Fibroblast of the aortic adventitia (primary cell): ENCODE measurements at regions not wholly inside any gene's neighbourhood (a gene's known extent, or its start where the extent isn't known, plus 50 kb on each side); places are given as distances from the start of the nearest gene placed in this dataset.

ENCODE experiments used
- DNase-seq: peaks from one replicate; pipeline ENCODE4 v3.0.0-alpha.2; 2010; ENCODE audit warnings: low read depth
- H3K4me3 ChIP-seq: 2 replicates; pipeline ENCODE4 v1.5.1; 2011; ENCODE audit warnings: low read depth, mild to moderate bottlenecking, control low read depth, low read length, moderate library complexity
- CTCF ChIP-seq: IDR thresholded peaks from 2 replicates; pipeline ENCODE4 v1.5.1; 2011; ENCODE audit warnings: mild to moderate bottlenecking, low read length, control low read depth, inconsistent platforms; ENCODE audit not compliant: insufficient read depth

- DNase-seq = peak; percentile 54
- no peak overlapping the region for H3K4me3 ChIP-seq
- TF ChIP-seq CTCF = no peak
Observed at GRCh38 chr7:20561466-20561865, 54.0 kb upstream of the ABCB5 start.

- H3K4me3 ChIP-seq = no peak overlapping the region
- DNase-seq = peak; percentile 63
- TF ChIP-seq CTCF = no peak
Observed at GRCh38 chr7:20561908-20562307, 53.6 kb upstream of the ABCB5 start.

GRCh38 chr7:20562461-20562860 lies 53.0 kb upstream of the ABCB5 start:
- H3K4me3 ChIP-seq = no peak overlapping the region
- DNase-seq = peak; percentile 54
- no peak for TF ChIP-seq CTCF
